ENCODE measurements at regions not wholly inside any gene's neighbourhood (a gene's known extent, or its start where the extent isn't known, plus 50 kb on each side); places are given as distances from the start of the nearest gene placed in this dataset.

- no peak for TF ChIP-seq CTCF (conservative IDR thresholded peaks at IDR 0.05; ENCODE audit: low read depth, low read length)
- no peak overlapping the region for H3K4me3 ChIP-seq (ENCODE audit: low read length)
- no peak for DNase-seq (ENCODE audit: low read depth)
Measured at GRCh38 chr2:175872721-175873120, 129.3 kb downstream of the LNPK start.

DNA sequence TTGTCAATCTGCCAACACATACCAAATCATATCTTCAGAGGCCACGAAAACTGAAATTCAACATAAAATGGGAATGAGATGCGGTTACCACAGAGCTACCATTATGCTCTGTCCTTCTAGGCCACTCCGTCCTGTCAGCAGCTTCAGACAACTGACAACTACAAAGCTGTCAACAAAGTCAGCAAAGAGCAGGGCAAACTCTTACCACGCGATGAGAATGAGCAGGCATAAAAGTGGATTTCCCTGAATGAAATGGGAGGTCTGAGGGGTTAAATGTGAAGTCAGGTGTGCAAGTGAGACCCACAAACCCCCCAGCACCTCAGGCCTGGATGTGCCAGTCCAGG, 130.1 kb downstream of the LNPK start:
- H3K4me3 ChIP-seq (ENCODE audit: low read length), result no peak overlapping the region
- DNase-seq (ENCODE audit: low read depth), result no peak
- no peak for TF ChIP-seq CTCF (conservative IDR thresholded peaks at IDR 0.05; ENCODE audit: low read depth, low read length)

GRCh38 chr2:175871331-175872004, 130.6 kb downstream of the LNPK start:
- no peak for DNase-seq (ENCODE audit: low read depth)
- no peak overlapping the region for H3K4me3 ChIP-seq (ENCODE audit: low read length)
- TF ChIP-seq CTCF (conservative IDR thresholded peaks at IDR 0.05; ENCODE audit: low read depth, low read length), result no peak

DNA sequence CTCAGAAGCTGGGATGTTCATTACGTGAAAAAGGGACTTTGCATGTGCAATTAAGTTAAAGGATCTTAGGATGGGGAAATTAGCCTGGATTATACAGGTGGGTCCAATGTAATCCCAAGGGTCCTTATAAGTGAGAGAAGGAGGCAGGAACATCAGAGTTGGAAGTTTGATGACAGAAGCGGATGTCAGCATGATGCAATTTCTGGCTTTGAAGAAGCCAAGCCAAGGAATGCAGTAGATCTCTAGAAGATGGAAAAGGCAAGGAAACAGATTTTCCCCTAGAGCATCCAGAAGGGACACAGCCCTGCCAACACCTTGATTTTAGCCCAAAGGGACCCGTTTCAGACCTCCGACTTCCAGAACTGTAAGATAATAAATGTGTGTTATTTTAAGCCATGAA, 136.4 kb downstream of the LNPK start:
- TF ChIP-seq CTCF (conservative IDR thresholded peaks at IDR 0.05; ENCODE audit: low read depth, low read length), result no peak
- DNase-seq (ENCODE audit: low read depth), result no peak
- H3K4me3 ChIP-seq (ENCODE audit: low read length), result no peak overlapping the region

- DNase-seq (ENCODE audit: low read depth), result no peak
- TF ChIP-seq CTCF (conservative IDR thresholded peaks at IDR 0.05; ENCODE audit: low read depth, low read length), result no peak
- no peak overlapping the region for H3K4me3 ChIP-seq (ENCODE audit: low read length)
Measured at GRCh38 chr2:175864137-175864850, 137.8 kb downstream of the LNPK start.

- H3K4me3 ChIP-seq (ENCODE audit: low read length), result no peak overlapping the region
- no peak for DNase-seq (ENCODE audit: low read depth)
- TF ChIP-seq CTCF (conservative IDR thresholded peaks at IDR 0.05; ENCODE audit: low read depth, low read length), result no peak
Measured at GRCh38 chr2:175861958-175862357, 140.1 kb downstream of the LNPK start.
